ENCODE measurements at regions not wholly inside any gene's neighbourhood (a gene's known extent, or its start where the extent isn't known, plus 50 kb on each side); places are given as distances from the start of the nearest gene placed in this dataset.

DNA sequence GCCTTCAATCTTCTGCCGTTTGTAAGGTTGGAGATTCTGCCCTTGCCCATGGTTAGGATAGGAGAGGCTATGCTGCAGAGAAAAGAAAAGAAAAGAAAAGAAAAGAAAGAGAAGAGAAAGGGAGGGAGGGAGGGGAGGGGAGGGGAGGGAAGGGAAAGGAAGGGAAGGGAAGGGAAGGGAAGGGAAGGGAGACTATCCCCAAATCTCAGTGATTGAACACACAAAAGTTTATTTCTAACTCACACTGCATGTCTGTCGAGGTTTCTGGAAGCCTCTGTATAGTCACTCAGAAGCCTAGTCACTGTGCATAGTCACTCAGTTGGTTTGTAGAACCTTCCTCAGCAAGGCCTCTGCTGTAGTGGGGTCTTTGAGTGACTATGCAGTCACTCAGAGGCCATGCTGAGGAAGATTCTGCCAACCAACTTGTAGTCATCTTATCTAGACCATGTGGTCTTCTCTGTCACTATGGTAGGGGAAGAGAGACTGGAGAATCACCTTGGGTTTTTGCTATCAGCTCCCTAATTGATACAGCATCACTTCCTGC, 52.3 kb upstream of the ABCC9 start:
- DNase-seq (ENCODE audit: low read depth in 2 of 2): no peak

DNA sequence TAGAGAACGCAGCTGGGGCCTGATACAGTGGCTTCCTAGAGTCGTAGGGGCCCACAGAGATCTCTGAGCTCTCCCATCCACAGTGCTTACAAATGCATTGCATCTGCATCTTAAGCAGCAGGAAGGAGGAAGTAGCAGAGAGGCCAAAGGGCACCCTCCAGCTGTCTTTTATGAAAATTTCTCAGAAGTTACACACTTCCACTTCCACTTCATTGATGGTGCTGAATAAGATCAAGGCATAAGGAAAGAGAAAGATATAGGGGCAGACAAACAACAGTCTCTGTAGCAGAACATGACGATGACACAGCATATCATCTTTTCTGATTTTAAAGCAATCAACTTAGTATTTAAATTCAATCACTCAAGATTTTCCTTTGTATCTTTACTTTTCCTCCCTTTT, 51.6 kb upstream of the ABCC9 start:
- peak in 1 of 2 donors; percentile 84 for DNase-seq (ENCODE audit: low read depth in 2 of 2)

GRCh38 chr12:21991526-21991925, 50.3 kb upstream of the ABCC9 start:
- no peak for DNase-seq (ENCODE audit: low read depth in 2 of 2)
